ENCODE measurements at regions not wholly inside any gene's neighbourhood (a gene's known extent, or its start where the extent isn't known, plus 50 kb on each side); places are given as distances from the start of the nearest gene placed in this dataset.

DNA sequence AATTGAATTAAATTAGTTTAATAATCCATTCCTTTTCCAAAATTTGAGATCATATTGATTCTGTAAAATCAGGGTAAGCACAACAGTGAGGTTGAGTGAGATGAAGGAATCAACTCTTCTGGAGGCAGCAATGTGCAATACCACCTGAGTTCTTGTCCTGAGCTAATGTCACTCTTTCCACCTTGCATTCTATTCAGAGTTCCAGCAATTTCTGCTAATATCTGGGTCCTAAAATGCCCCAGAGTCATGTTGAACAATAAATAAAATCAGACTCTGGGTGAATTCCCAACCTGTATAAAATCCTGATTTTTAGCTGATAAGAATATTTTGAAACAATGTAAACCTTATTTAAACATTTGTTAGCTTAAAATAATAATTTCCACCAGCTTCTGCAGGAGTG lies 590.8 kb upstream of the ADGRB3 start:
- no peaks in the 10 kb centered on the region for H3K27me3 ChIP-seq (replicated peaks; ENCODE audit: insufficient read depth, low read length)
- H3K9ac ChIP-seq (ENCODE audit: low read length): no peak overlapping the region
- no peaks in the 10 kb centered on the region for H3F3A ChIP-seq (ENCODE audit: insufficient read depth, low read length)
- no peak overlapping the region for H2AFZ ChIP-seq (ENCODE audit: low read length)
- no peak overlapping the region for H3K4me3 ChIP-seq (ENCODE audit: low read length)
- H3K4me1 ChIP-seq (ENCODE audit: low read length): no peaks in the 10 kb centered on the region
- H3K4me2 ChIP-seq (ENCODE audit: low read depth, low read length): no peak overlapping the region
- DNase-seq: no peak
- H4K20me1 ChIP-seq (ENCODE audit: insufficient read depth, low read length): no peaks in the 10 kb centered on the region
- no peaks in the 10 kb centered on the region for H3K79me2 ChIP-seq (ENCODE audit: low read length)
- H3K36me3 ChIP-seq (replicated peaks; ENCODE audit: insufficient read depth, low read length): no peaks in the 10 kb centered on the region
- H3K9me2 ChIP-seq (replicated peaks; ENCODE audit: insufficient read depth, low read length): no peaks in the 10 kb centered on the region
- no peaks in the 10 kb centered on the region for H3K9me3 ChIP-seq (replicated peaks; ENCODE audit: insufficient read depth, low read length)
- TF ChIP-seq EZH2 (optimal IDR thresholded peaks at IDR 0.05; ENCODE audit: low read depth, low read length) (no peak), EZH2phosphoT487 (IDR thresholded peaks at IDR 0.05; ENCODE audit: low read length) (no peak)
- TF ChIP-seq, protein P1, sequence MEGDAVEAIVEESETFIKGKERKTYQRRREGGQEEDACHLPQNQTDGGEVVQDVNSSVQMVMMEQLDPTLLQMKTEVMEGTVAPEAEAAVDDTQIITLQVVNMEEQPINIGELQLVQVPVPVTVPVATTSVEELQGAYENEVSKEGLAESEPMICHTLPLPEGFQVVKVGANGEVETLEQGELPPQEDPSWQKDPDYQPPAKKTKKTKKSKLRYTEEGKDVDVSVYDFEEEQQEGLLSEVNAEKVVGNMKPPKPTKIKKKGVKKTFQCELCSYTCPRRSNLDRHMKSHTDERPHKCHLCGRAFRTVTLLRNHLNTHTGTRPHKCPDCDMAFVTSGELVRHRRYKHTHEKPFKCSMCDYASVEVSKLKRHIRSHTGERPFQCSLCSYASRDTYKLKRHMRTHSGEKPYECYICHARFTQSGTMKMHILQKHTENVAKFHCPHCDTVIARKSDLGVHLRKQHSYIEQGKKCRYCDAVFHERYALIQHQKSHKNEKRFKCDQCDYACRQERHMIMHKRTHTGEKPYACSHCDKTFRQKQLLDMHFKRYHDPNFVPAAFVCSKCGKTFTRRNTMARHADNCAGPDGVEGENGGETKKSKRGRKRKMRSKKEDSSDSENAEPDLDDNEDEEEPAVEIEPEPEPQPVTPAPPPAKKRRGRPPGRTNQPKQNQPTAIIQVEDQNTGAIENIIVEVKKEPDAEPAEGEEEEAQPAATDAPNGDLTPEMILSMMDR (IDR thresholded peaks at IDR 0.05; ENCODE audit: low read length): no peak
- no peak overlapping the region for H3K27ac ChIP-seq (ENCODE audit: low read length)

DNA sequence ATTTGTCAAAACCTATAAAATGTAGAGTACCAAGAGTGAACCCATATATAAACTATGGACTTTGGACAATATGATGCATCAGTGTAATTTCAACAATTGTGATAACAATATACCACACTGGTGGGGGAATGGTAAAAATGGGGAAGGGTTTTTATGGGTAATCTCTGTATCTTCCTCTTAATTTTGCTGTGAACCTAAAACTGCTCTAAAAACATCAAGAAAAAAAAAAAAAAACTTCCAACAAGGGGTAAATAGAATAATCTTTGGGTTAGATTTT lies 592.0 kb upstream of the ADGRB3 start:
- H3K27ac ChIP-seq (ENCODE audit: low read length): no peak overlapping the region
- H3K9ac ChIP-seq (ENCODE audit: low read length): no peak overlapping the region
- H3K4me2 ChIP-seq (ENCODE audit: low read depth, low read length): no peak overlapping the region
- H4K20me1 ChIP-seq (ENCODE audit: insufficient read depth, low read length): no peaks in the 10 kb centered on the region
- H3F3A ChIP-seq (ENCODE audit: insufficient read depth, low read length): no peaks in the 10 kb centered on the region
- no peaks in the 10 kb centered on the region for H3K9me2 ChIP-seq (replicated peaks; ENCODE audit: insufficient read depth, low read length)
- H2AFZ ChIP-seq (ENCODE audit: low read length): no peak overlapping the region
- no peaks in the 10 kb centered on the region for H3K79me2 ChIP-seq (ENCODE audit: low read length)
- no peaks in the 10 kb centered on the region for H3K36me3 ChIP-seq (replicated peaks; ENCODE audit: insufficient read depth, low read length)
- H3K27me3 ChIP-seq (replicated peaks; ENCODE audit: insufficient read depth, low read length): no peaks in the 10 kb centered on the region
- H3K9me3 ChIP-seq (replicated peaks; ENCODE audit: insufficient read depth, low read length): no peaks in the 10 kb centered on the region
- TF ChIP-seq, protein P1 (IDR thresholded peaks at IDR 0.05; ENCODE audit: low read length): no peak
- TF ChIP-seq EZH2 (optimal IDR thresholded peaks at IDR 0.05; ENCODE audit: low read depth, low read length) (no peak), EZH2phosphoT487 (IDR thresholded peaks at IDR 0.05; ENCODE audit: low read length) (no peak)
- no peaks in the 10 kb centered on the region for H3K4me1 ChIP-seq (ENCODE audit: low read length)
- no peak overlapping the region for H3K4me3 ChIP-seq (ENCODE audit: low read length)
- no peak for DNase-seq

DNA sequence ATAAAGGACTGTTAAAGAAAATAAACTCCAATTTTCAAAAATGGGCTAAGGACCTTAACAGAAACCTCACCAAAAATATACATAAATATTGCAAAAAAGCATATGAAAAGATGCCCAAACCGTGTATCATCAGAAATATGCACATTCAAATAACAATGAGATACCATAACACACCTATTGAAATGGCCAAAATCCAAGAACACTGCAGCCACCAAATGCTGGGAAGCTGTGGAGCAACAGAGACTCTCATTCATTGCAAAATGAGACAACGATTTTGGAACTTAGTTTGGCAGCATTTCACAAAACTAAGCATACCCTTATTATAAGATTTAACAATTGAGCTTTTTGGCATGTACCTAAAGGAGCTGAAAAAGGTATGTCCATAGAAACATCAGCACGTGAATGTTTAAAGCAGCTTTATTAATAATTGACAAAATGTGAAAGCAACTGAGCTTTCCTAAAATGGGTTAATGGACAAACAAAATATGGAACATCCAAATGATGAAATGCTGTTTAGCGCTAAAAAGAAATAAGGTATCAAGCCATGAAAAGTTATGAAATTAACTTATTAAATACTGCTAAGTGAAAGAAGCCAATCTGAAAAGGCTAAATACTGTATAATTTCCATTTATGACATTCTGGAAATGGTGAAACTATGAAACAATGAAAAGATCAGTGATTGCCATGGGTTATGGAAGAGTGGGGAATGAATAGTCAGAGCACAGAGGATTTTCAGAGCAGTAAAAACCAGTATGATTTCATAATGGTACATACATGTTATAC lies 592.6 kb upstream of the ADGRB3 start:
- Histone ChIP-seq H3K9me3 (replicated peaks; ENCODE audit: insufficient read depth, low read length) (no peaks in the 10 kb centered on the region), H3K79me2 (ENCODE audit: low read length) (no peaks in the 10 kb centered on the region), H3K9me2 (replicated peaks; ENCODE audit: insufficient read depth, low read length) (no peaks in the 10 kb centered on the region), H3K4me3 (ENCODE audit: low read length) (no peak overlapping the region), H3K27ac (ENCODE audit: low read length) (no peak overlapping the region), H3K4me2 (ENCODE audit: low read depth, low read length) (no peak overlapping the region), H3K9ac (ENCODE audit: low read length) (no peak overlapping the region), H3F3A (ENCODE audit: insufficient read depth, low read length) (no peaks in the 10 kb centered on the region), H3K27me3 (replicated peaks; ENCODE audit: insufficient read depth, low read length) (no peaks in the 10 kb centered on the region), H4K20me1 (ENCODE audit: insufficient read depth, low read length) (no peaks in the 10 kb centered on the region), H3K4me1 (ENCODE audit: low read length) (no peaks in the 10 kb centered on the region), H3K36me3 (replicated peaks; ENCODE audit: insufficient read depth, low read length) (no peaks in the 10 kb centered on the region), H2AFZ (ENCODE audit: low read length) (no peak overlapping the region)
- TF ChIP-seq EZH2 (optimal IDR thresholded peaks at IDR 0.05; ENCODE audit: low read depth, low read length): no peak
- no peak for TF ChIP-seq EZH2phosphoT487 (IDR thresholded peaks at IDR 0.05; ENCODE audit: low read length)
- TF ChIP-seq, protein P1 (IDR thresholded peaks at IDR 0.05; ENCODE audit: low read length): no peak
- no peak for DNase-seq
